ENCODE measurements at regions not wholly inside any gene's neighbourhood (a gene's known extent, or its start where the extent isn't known, plus 50 kb on each side); places are given as distances from the start of the nearest gene placed in this dataset.

DNA sequence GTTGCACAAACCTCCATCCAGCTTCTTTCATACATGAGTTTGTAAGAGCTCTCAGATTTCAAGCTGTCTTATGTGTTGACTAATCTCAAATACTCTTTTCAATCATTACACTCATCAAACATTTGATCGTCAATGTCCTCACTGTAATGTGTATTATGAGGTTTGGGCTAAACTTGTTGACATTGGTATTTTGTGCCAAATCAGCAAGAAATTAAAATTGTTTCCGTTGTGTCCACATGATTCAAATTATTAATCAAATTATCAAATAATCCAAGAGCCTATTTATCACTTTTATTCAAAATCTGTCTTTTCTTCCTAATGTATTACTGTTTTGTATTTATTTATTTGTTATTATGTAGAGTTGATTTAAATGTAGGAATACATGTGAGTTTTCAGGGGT is 283.4 kb downstream of the GAS1 start:
- TF ChIP-seq, protein P1, sequence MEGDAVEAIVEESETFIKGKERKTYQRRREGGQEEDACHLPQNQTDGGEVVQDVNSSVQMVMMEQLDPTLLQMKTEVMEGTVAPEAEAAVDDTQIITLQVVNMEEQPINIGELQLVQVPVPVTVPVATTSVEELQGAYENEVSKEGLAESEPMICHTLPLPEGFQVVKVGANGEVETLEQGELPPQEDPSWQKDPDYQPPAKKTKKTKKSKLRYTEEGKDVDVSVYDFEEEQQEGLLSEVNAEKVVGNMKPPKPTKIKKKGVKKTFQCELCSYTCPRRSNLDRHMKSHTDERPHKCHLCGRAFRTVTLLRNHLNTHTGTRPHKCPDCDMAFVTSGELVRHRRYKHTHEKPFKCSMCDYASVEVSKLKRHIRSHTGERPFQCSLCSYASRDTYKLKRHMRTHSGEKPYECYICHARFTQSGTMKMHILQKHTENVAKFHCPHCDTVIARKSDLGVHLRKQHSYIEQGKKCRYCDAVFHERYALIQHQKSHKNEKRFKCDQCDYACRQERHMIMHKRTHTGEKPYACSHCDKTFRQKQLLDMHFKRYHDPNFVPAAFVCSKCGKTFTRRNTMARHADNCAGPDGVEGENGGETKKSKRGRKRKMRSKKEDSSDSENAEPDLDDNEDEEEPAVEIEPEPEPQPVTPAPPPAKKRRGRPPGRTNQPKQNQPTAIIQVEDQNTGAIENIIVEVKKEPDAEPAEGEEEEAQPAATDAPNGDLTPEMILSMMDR (IDR thresholded peaks at IDR 0.05; ENCODE audit: low read depth, low read length): no peak
- H3K4me3 ChIP-seq (ENCODE audit: low read depth, low read length): no peak overlapping the region

DNA sequence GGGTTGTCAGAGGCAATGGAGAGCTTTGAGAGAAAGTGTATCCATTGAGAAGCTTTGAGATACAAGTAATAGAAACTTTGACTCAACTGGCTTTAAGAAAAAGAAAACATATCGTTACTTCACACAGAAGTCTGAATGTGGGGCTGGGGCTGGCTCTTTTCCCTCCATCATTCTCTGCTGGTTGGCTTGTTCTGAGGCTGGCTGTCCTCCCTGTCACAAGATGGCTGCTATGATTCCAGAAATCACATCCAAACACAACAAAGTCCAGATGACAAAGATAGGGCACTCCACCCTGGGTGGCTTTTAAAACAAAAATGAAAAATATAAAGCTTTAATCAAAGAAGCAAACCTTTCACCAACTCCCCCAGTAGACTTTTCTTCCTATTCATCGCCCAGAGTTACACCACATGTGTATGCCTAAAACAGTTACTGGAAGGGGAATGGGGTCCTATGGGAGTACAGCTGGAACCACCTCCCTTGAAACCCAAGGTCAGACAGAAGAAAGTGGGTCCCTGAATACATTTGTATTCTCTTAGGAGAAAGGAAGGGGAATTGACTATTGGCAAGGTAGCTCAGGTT is 284.3 kb downstream of the GAS1 start:
- TF ChIP-seq, protein P1 (IDR thresholded peaks at IDR 0.05; ENCODE audit: low read depth, low read length): no peak
- H3K4me3 ChIP-seq (ENCODE audit: low read depth, low read length): no peak overlapping the region

DNA sequence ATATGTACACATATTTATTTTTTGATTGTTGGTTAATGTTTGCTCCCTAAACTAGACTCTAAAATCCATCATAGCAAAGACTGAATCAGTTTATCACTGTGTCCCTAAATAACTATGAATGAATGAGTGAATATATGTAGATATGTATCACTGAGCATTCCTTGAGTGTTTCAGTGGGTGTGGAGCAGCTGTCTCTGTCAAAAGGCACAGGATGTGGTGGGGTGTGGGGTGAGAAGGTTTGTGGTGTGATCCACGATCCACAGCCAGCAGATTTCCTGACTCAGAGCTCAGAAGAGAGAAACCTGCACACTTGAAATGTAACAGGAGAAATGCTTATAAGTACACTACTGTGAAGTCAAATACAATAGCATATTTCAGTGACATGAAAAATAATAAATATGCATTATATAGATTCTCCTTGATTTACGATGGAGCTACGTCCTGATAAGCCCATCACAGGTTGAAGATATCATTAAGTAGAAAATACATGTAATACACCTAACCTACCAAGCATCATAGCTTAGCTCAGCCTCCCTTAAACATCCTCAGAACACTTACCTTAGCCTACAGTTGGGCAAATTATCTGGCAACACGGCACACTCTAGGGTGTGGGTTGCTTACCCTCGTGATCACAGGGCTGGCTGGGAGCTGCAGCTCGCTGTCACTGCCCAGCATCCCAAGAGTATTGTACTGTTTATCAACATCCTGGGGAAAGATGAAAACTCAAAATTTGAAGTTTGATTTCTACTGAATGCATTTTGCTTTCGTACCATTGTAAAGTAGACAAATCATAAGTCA is 287.0 kb downstream of the GAS1 start:
- no peak overlapping the region for H3K4me3 ChIP-seq (ENCODE audit: low read depth, low read length)
- TF ChIP-seq, protein P1 (IDR thresholded peaks at IDR 0.05; ENCODE audit: low read depth, low read length): no peak

DNA sequence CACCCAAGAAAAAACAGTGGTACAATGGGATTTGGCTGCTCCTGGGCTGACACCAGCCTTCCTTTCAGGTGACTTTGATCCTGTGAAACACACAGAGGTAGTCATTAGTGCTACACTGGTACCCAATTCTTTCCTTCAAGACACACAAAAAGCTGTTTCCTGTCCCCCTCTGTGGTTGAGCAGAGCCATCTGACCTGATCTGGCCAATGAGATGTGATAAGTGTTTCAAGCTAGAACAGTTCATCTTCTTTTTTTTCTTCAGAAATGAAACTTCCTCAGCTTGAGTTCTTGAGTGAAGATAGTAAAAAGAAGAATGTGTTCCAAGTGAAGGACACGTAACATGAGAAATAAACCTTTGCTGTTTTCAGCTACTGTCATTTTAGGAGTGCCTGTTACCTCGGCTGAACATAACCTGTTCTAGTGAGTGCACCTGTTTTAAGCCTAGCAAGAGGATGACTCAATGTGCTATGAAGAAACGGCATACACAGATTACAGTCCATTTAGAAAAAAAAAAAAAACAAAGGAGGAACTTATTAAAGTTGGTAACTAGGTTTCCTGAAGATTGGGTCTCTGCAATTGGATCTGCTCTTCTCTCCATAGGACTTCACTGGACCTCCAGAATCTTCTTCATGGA is 287.8 kb downstream of the GAS1 start:
- H3K4me3 ChIP-seq (ENCODE audit: low read depth, low read length): no peak overlapping the region
- TF ChIP-seq, protein P1 (IDR thresholded peaks at IDR 0.05; ENCODE audit: low read depth, low read length): no peak

DNA sequence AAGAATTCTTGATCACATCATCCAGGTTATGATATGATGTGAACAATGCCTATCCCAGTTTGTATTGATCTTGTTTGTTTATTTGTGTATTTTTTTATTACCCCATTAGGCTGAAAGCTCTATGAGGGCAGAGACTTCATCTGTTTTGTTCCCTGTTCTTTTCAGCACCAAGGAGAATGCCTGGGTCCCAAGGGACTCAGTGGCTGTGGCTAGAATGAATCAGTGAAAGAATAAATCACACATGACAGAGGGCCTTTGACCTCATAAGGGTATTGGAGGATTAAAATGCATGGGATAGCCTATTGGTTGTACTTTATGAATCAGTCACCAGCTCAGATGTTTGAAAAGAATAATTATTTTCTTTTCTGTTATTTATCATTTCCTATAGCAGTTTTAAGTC is 292.2 kb downstream of the GAS1 start:
- no peak overlapping the region for H3K4me3 ChIP-seq (ENCODE audit: low read depth, low read length)
- TF ChIP-seq, protein P1 (IDR thresholded peaks at IDR 0.05; ENCODE audit: low read depth, low read length): no peak

DNA sequence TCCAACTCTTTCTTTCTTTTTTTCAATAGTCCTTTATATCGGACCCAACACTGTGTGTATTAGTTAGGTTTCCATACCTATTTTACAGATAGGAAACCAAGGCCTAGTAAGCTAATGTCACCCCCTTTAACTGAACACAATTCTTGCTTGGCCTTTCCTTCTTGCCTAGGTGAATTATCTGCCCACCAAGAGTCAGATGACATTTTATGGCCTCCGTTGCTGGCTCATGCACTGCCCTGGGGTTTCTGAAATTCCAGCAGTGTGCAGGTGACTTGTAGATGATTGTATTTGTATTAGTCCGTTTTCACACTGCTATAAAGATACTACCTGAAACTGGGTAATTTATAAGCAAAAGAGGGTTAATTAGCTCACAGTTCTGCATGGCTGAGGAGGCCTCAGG is 293.8 kb downstream of the GAS1 start:
- no peak overlapping the region for H3K4me3 ChIP-seq (ENCODE audit: low read depth, low read length)
- TF ChIP-seq, protein P1 (IDR thresholded peaks at IDR 0.05; ENCODE audit: low read depth, low read length): no peak

DNA sequence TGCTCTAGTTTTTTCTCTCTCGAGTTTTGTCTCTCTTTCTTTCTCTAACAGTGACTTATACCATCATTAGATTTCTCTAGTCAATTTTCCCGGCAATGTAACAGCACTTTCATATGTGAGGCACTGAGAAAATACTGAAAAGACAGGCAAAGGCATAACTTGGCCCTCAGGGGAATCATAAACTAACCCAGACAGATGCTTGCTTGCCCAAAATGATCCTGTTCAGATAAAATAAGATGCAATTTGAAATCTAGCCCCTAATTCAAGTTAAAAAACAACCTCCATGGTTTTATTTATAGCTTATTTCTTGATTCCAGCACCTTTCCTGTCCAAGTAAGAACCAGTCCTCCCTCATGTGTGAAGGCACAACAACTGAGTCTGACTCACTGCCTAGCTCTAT is 294.6 kb downstream of the GAS1 start:
- H3K4me3 ChIP-seq (ENCODE audit: low read depth, low read length): no peak overlapping the region
- TF ChIP-seq, protein P1 (IDR thresholded peaks at IDR 0.05; ENCODE audit: low read depth, low read length): no peak

Data from WI38 (cell line).